ENCODE measurements at regions not wholly inside any gene's neighbourhood (a gene's known extent, or its start where the extent isn't known, plus 50 kb on each side); places are given as distances from the start of the nearest gene placed in this dataset.

DNA sequence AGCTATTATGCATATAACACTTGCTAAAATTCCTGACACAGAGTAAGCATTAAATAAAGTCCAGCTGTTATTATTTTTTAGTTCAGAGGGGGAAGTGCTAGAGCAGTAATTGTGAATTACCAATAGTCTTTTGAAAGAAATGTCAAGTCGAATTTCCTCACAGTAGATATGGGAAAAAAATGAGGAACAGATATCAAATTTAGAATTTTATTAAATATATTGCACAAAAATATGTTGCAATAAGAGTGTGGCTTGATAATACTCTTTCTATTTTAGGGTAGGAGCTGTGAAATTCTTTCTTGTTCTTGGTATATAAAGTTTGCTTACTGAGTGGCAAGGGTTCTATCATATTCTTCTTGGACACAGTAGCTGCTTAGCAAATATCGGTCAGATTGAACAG is 181.3 kb downstream of the NFKBIZ start (continued):
- TF ChIP-seq MXI1 (IDR thresholded peaks at IDR 0.05; ENCODE audit: low read depth, low read length): no peak
- TF ChIP-seq ZNF687 (IDR thresholded peaks at IDR 0.05): no peak
- TF ChIP-seq, protein P1, sequence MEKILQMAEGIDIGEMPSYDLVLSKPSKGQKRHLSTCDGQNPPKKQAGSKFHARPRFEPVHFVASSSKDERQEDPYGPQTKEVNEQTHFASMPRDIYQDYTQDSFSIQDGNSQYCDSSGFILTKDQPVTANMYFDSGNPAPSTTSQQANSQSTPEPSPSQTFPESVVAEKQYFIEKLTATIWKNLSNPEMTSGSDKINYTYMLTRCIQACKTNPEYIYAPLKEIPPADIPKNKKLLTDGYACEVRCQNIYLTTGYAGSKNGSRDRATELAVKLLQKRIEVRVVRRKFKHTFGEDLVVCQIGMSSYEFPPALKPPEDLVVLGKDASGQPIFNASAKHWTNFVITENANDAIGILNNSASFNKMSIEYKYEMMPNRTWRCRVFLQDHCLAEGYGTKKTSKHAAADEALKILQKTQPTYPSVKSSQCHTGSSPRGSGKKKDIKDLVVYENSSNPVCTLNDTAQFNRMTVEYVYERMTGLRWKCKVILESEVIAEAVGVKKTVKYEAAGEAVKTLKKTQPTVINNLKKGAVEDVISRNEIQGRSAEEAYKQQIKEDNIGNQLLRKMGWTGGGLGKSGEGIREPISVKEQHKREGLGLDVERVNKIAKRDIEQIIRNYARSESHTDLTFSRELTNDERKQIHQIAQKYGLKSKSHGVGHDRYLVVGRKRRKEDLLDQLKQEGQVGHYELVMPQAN (conservative IDR thresholded peaks at IDR 0.05): no peak
- no peak for TF ChIP-seq SUZ12 (IDR thresholded peaks at IDR 0.05; ENCODE audit: unreplicated experiment)
- no peak for TF ChIP-seq YY1 (IDR thresholded peaks at IDR 0.05; ENCODE audit: low read depth, low read length)
- TF ChIP-seq POU2F2 (IDR thresholded peaks at IDR 0.05; ENCODE audit: borderline replicate concordance, low read depth, low read length): no peak
- TF ChIP-seq, protein P2, sequence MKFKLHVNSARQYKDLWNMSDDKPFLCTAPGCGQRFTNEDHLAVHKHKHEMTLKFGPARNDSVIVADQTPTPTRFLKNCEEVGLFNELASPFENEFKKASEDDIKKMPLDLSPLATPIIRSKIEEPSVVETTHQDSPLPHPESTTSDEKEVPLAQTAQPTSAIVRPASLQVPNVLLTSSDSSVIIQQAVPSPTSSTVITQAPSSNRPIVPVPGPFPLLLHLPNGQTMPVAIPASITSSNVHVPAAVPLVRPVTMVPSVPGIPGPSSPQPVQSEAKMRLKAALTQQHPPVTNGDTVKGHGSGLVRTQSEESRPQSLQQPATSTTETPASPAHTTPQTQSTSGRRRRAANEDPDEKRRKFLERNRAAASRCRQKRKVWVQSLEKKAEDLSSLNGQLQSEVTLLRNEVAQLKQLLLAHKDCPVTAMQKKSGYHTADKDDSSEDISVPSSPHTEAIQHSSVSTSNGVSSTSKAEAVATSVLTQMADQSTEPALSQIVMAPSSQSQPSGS (IDR thresholded peaks at IDR 0.05; ENCODE audit: low read length): no peak
- TF ChIP-seq HDAC2 (IDR thresholded peaks at IDR 0.05): no peak
